ENCODE measurements at regions not wholly inside any gene's neighbourhood (a gene's known extent, or its start where the extent isn't known, plus 50 kb on each side); places are given as distances from the start of the nearest gene placed in this dataset.
"Not testable (repeated sequence)": the region's sequence is repeated elsewhere in the genome, so short reads cannot be mapped to it uniquely, and the experiment has no call there.

GRCh38 chr5:57725658-57726504 is 243.3 kb upstream of the ACTBL2 start:
- DNase-seq: no peak

DNA sequence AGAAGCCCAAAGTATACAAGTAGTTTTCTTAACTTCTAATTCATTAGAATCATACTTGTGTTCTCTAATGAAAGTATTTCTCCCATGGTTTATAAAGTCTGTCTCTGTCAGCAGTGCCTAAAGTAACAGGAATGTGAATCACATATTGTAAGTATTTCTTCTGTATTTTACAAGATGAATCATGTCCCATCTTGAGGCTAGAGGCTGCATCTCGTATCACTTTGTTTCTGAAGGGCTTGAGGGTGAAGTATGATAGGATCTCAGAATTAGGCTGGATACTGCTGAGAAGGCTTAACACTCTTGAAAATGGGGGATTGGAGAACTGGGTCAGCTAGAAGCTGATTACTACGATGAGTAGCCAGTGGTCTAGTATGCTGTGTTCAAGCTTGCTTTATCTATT is 242.2 kb upstream of the ACTBL2 start:
- DNase-seq: no peak

DNA sequence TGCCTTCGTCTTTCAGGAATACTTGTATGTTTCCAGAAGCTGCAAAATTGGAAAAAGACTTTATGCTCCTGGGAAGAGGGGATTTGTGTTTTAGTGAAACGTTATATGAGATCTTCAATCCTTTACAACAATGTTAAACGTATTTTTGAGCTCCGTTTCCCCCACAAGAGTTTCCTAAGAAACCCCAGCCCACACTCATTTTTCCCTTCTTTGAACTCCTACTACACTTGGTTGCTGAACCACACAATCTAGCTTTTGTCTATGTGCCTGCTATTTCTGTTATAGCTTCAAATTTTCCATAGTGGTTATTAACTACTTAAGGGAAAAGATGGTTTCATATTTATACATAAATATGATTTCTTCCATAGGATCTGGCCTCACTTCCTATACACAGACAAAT is 238.6 kb upstream of the ACTBL2 start:
- DNase-seq: no peak

- DNase-seq: peak in 1 of 4 experiments; percentile 0
Measured at GRCh38 chr5:57720656-57721055, 238.0 kb upstream of the ACTBL2 start.

GRCh38 chr5:57719216-57719615 is 236.6 kb upstream of the ACTBL2 start:
- DNase-seq: no peak

DNA sequence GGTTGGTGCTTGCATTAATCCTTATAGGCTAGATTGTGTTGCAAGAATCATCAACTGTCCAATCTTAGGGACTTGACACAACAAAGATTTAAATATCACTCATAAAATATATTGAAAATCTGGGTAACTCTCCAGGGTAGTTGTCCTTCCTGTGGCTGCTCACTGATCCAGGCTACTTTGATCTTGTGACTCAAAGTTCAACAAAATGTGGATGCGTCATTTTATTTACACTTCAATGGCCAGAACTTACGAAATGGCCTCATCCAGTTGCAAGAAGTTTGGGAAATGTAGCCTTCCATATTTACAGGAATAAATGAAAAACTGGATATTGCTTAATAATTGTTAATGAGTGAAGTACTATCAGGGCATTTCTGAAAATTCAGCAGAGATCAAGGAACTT is 235.5 kb upstream of the ACTBL2 start:
- DNase-seq: no peak

- no peak for DNase-seq
Measured at GRCh38 chr5:57717555-57717954, 234.9 kb upstream of the ACTBL2 start.

DNA sequence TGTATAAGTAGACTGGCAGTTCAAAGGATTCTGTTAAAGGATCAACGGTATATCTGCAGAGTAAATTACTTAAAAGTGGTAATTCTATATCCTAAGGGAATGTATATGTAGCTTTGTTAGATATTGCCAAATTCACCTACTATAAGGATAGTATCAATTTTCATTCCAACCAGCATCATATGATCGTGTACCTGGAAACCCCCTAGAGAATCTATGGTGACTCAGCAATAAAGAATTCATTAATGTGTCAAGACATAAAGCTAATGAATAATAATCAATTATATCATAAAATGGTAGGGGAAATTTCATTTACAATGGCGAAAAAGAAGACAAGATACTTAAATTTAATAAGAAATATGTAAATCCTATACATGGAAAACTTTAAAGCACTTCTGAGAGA is 234.1 kb upstream of the ACTBL2 start:
- DNase-seq: no peak

DNA sequence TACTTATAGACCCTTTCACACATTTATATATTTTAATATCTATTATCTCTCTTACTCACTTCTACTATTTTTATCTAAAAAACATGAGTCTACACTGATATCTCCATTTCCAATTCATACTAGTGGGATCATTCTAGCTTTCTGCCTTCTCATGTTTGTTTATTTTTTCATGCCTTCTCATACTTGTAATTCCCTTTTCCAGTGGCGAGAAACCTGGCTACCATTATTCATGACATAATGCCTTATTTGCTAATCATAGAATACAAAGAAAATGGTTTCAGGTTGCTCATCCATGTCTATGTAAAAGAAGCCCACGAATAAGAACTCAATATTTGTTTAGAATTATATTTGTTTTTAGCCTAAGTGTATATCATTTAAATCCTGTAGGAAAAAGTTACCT is 232.7 kb upstream of the ACTBL2 start:
- DNase-seq: no peak

DNA sequence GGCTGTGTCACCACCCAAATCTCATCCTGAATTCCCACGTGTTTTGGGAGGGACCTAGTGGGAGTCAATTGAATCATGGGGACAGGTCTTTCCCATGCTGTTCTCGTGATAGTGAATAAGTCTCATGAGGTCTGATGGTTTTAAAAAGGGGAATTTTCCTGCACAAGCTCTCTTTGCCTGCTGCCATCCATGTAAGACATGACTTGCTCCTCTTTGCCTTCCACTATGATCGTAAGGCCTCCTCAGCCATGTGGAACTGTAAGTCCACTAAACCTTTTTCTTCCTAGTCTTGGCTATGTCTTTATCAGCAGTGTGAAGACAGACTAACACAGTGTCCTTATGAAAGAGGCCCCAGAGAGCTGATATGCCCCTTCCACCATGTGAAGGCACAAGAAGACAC is 230.9 kb upstream of the ACTBL2 start:
- not testable (repeated sequence) for DNase-seq

- DNase-seq: no peak
Measured at GRCh38 chr5:57711946-57712345, 229.3 kb upstream of the ACTBL2 start.

- DNase-seq: no peak
Measured at GRCh38 chr5:57711471-57711870, 228.9 kb upstream of the ACTBL2 start.

- no peak for DNase-seq
Measured at GRCh38 chr5:57710126-57710525, 227.5 kb upstream of the ACTBL2 start.

- no peak for DNase-seq
Measured at GRCh38 chr5:57705769-57706168, 223.2 kb upstream of the ACTBL2 start.

GRCh38 chr5:57703721-57704120 is 221.1 kb upstream of the ACTBL2 start:
- no peak for DNase-seq

DNA sequence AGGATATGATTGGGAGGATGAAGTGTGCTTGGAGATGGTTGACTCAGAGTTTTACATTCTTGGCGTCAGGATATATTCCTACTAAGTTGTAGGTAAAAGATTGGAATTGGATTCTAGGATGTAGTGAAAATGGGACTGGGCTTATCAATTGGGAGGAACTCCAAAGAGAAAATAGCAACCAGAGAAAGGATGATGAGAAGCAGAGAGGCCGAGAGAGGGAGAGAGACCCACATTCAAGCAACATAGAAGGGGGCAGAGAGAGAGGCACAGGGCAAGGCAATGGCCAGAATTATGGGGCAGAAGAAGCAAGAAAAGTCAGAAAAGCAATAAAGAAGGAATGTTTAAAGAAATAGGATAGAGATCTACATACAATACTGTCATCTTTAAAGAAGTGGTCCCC is 217.9 kb upstream of the ACTBL2 start:
- no peak for DNase-seq

DNA sequence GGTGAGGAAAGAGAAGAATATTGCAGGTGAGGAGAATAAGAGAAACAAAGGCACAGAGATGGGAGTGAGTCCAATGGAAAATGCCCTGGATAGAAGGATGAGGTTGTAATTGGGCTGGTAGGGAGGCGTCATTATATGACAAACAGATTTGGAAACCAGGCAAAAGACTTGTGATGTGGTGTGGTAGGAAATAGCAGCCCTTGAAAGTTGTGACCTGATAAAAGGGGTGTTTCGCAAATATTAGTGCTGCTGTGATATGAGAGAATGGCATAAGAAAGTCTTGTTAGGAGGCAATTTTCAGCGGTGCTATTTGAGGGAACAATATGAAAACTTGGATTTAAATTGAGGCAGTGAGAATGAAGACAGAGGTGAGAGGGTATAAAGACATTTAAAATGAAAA is 217.5 kb upstream of the ACTBL2 start:
- DNase-seq: no peak

DNA sequence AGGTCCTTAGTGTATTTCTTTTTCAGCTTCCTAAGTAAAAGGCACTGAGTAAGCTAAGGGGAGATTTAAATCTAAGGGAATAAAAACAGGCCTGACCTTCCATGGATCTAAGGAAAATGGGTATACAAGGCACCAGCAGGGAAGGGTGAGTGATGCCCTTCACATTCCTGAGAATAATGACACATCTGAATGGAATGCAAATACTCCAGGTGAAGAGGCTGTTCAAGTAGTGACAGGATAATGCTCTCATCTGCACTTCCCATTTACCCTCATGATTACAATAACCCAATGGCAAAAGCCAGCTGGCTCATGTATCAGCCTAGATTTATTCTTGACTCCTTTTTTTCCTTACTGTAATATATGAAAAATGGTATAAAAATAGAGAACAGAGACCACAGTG is 216.2 kb upstream of the ACTBL2 start:
- DNase-seq: no peak

DNA sequence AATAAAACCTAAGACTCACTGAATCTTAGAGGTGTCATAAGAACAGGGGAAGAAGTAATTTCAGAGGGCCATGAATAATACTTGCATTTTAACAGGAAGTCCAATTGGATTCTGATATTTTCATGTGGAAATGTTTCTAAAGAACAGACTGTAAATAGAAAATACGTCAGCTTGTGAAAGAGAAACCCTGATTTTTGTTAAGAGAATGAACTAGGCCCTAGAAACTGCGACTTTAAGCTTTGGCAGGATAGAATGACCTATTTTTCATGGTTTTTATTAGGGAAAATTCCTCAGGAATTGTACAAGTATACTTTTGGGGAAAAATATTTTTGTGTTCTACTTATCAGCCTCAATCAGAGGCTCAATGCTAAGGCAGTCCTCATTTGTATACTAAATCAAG is 215.5 kb upstream of the ACTBL2 start:
- DNase-seq: no peak

GRCh38 chr5:57696825-57697570 is 214.4 kb upstream of the ACTBL2 start:
- DNase-seq: no peak

DNA sequence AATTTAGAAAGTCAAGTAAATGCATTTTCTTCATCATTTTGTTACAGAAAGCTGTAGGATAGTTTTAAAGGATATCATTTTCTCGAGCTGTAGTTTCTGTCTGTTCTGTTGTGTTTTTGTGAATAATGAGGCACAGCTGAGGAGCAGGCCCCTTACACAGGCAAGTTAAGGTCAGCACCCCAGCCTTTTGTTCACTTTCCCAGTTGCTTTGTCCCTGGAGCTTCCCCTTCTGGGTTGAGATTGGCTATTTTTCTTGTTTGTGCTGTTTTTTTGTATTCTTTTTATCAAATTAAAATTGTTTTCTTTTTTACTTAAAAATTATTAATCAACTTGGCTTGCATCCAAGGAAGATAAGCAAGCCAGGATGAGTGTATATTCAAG is 213.8 kb upstream of the ACTBL2 start:
- no peak for DNase-seq

- DNase-seq: no peak
Measured at GRCh38 chr5:57695706-57696388, 213.2 kb upstream of the ACTBL2 start.

GRCh38 chr5:57695179-57695578 is 212.6 kb upstream of the ACTBL2 start:
- no peak for DNase-seq
